Fibroblast of lung (primary cell): ENCODE measurements at regions not wholly inside any gene's neighbourhood (a gene's known extent, or its start where the extent isn't known, plus 50 kb on each side); places are given as distances from the start of the nearest gene placed in this dataset.

Experiments
- CTCF ChIP-seq, 2 donors: IDR thresholded peaks in 1 of 2; conservative IDR thresholded peaks in 1 of 2; 1 replicate in 1 of 2; 2 replicates in 1 of 2; pipeline ENCODE4 v1.5.1; 2011 to 2012; ENCODE audit warnings: low read length in 2 of 2, control low read depth in 1 of 2, inconsistent platforms in 1 of 2, low read depth in 1 of 2, mild to moderate bottlenecking in 1 of 2
- EZH2 ChIP-seq: IDR thresholded peaks from 2 replicates; pipeline ENCODE4 v1.5.1; 2012; ENCODE audit warnings: low read length, control low read depth, mild to moderate bottlenecking; ENCODE audit errors: missing control alignments

DNA sequence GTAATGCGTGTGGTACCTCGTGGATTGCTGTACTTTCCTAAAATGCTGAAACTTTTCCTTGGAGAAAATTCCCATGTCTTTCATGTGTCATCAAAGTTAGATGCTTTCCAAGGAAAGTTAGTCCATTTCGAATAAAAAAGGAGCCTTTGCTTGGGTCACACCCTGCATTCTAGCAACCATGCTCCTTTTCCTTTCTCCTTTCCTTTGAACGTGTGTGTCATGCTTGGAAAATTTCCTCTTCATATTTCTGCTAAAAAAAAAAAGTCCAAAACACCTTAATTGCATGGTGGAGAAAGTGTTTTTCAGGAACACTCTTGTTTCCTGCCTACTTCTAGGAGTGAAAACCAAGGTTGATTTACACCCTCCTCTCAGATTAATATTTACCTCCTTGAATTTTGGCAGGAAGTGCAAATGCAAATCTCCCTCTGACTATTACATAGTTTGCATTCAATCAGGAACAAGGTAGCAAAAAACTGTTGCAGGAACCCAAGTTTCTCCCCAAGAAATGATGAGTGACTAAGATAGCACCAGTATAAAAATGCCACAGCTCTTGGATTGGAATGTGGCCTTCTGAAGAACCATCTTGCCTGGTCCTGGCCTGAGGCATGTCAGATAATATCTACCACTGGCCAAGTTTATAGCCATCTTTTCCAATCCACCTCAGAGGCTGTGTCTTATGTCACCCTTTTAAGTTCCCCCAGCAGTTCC, 590.6 kb downstream of the QKI start:
- no peak for TF ChIP-seq CTCF (conservative IDR thresholded peaks at IDR 0.05 in 1 of 2, IDR thresholded peaks at IDR 0.05 in 1 of 2; ENCODE audit: low read depth in 1 of 2, low read length in 2 of 2)
- TF ChIP-seq EZH2: no peak
